Stomach smooth muscle (tissue), 2 donors: ENCODE measurements at regions not wholly inside any gene's neighbourhood (a gene's known extent, or its start where the extent isn't known, plus 50 kb on each side); places are given as distances from the start of the nearest gene placed in this dataset.

Experiments used
- H3K27ac ChIP-seq: one replicate; pipeline ENCODE4 v1.7.0; 2013; ENCODE audit warnings: mild to moderate bottlenecking, low read length, inconsistent platforms
- H3K27me3 ChIP-seq, 2 donors: one replicate each; pipeline ENCODE4 v1.7.0; 2013; ENCODE audit warnings: low read length in 2 of 2; ENCODE audit not compliant: insufficient read depth in 2 of 2, control insufficient read depth in 1 of 2
- H3K36me3 ChIP-seq, 2 donors: one replicate each; pipeline ENCODE4 v1.7.0; 2013; ENCODE audit warnings: low read length in 2 of 2; ENCODE audit not compliant: control insufficient read depth in 2 of 2, insufficient read depth in 2 of 2
- H3K4me1 ChIP-seq: one replicate; pipeline ENCODE4 v1.7.0; 2013; ENCODE audit warnings: low read length; ENCODE audit not compliant: control insufficient read depth, insufficient read depth
- H3K4me3 ChIP-seq, 2 donors: one replicate each; pipeline ENCODE4 v1.7.0; 2013; ENCODE audit warnings: low read length in 2 of 2
- H3K9ac ChIP-seq, 2 donors: one replicate each; pipeline ENCODE4 v1.7.0; 2013; ENCODE audit warnings: low read length in 2 of 2, mild to moderate bottlenecking in 1 of 2
- H3K9me3 ChIP-seq, 2 donors: one replicate each; pipeline ENCODE4 v1.7.0; 2013; ENCODE audit warnings: low read length in 2 of 2; ENCODE audit not compliant: control insufficient read depth in 2 of 2
- donor health status: healthy.
- donor health status: Pancreatic carcinoma.

DNA sequence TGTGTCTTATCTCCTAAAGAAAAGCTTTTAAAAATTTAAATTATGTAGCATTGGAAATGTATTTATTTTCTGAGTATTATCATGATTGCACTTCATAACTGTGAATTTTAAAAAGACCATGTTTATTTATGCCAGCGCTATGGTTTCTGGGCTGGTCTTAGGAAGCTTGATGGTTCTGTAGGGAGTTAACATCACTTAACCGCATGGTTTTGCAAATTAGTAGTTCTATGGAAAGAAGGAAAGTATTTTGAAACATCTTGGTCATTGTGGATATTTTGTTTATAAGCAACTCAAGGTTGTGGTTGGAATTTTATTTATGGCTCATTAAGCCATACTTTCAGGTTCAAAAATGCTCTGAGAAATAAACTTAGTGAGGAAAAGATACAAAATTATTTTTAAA is 549.4 kb downstream of the STK39 start:
- Histone ChIP-seq H3K36me3 (no peaks in the 10 kb centered on the region), H3K27me3 (no peaks in the 10 kb centered on the region), H3K9ac (no peak overlapping the region), H3K4me3 (no peak overlapping the region), H3K4me1 (no peaks in the 10 kb centered on the region), H3K9me3 (peaks cover 3% of the 10 kb centered on the region in 2 donors), H3K27ac (no peak overlapping the region)

DNA sequence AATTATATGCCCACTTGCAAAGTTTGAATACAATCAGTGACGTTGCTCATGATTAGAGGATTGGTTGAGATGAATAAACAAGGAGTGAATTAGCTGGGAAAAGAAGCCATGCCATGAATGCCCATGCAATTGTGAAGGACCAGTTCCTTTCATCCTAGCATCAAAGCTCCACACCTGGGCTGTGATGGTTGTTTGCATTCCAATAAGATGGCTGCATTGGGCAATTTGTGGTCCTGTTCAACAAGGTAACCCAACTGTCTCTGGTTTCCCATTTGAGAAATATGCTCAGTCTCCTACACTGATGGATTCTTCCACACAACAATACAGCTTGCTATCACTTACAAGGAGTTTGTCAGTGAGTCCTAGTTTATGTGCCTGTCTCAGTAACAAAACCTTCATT is 550.2 kb downstream of the STK39 start:
- no peak overlapping the region for H3K4me3 ChIP-seq
- no peaks in the 10 kb centered on the region for H3K4me1 ChIP-seq
- H3K9me3 ChIP-seq: peaks cover 3% of the 10 kb centered on the region in 2 donors
- H3K36me3 ChIP-seq: no peaks in the 10 kb centered on the region
- H3K27me3 ChIP-seq: no peaks in the 10 kb centered on the region
- no peak overlapping the region for H3K9ac ChIP-seq
- no peak overlapping the region for H3K27ac ChIP-seq

DNA sequence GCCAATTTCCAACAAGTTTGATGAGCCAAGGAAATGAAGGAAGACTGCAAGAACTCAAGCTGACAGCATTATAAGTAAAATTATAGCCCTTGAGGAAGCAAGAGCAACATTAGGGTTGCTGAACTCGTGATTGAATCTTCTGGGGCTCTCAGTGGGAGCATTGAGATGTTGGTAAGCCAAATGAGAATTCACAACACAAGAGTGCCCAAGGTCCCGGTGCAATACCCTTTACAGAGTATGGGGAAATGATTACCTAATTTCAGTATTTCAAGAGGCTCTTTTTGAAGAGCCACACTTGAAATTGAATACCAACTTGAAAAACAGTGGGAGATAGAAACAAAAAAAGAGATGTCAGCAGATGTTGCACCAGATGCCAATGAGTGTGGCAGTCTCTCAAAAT is 554.5 kb downstream of the STK39 start:
- Histone ChIP-seq H3K9me3 (peaks cover 0 to 3% of the 10 kb centered on the region in 2 donors), H3K4me3 (no peak overlapping the region), H3K27ac (no peak overlapping the region), H3K4me1 (no peaks in the 10 kb centered on the region), H3K9ac (no peak overlapping the region), H3K36me3 (no peaks in the 10 kb centered on the region), H3K27me3 (no peaks in the 10 kb centered on the region)

DNA sequence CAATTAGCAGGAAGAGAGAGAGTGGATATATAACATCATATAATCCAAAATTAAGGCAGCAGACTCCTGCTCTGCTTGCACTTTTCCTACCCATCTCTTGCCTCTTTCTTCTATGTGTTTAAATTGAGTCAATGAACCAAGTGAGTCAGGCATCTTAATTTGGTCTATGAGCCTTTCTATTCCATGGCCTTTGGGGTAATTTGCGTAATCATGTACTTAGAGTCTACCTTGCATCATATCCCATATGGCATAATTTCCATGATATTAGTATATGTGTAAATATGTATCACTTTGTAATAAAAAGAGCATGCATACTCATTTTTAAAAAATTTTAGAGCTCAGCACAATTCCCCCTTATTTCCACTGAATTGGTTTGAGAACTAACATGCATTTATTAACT is 555.2 kb downstream of the STK39 start:
- H3K9ac ChIP-seq: no peak overlapping the region
- no peak overlapping the region for H3K27ac ChIP-seq
- H3K4me3 ChIP-seq: no peak overlapping the region
- peaks cover 0 to 3% of the 10 kb centered on the region in 2 donors for H3K9me3 ChIP-seq
- H3K4me1 ChIP-seq: no peaks in the 10 kb centered on the region
- H3K27me3 ChIP-seq: no peaks in the 10 kb centered on the region
- H3K36me3 ChIP-seq: no peaks in the 10 kb centered on the region

DNA sequence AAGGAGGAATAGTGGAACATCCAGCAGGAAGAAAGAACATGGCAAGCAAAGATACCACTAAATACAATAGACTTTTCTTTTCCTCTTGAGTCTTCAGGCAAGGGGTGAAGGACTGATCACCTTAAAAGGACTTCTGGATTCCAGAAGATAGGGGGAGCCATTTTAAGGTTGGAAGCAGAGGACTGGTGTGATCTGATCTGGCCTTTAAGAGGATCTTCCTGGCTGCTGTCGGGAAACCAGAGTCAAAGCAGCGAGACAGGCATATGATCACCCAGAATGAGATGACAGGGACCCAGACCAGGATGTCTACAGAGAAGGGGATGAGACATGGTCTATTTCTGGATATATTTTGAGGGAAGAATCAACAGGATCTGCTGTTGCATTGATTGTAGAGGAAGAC is 558.0 kb downstream of the STK39 start:
- Histone ChIP-seq H3K4me3 (no peak overlapping the region), H3K27me3 (no peaks in the 10 kb centered on the region), H3K9me3 (no peaks in the 10 kb centered on the region)

DNA sequence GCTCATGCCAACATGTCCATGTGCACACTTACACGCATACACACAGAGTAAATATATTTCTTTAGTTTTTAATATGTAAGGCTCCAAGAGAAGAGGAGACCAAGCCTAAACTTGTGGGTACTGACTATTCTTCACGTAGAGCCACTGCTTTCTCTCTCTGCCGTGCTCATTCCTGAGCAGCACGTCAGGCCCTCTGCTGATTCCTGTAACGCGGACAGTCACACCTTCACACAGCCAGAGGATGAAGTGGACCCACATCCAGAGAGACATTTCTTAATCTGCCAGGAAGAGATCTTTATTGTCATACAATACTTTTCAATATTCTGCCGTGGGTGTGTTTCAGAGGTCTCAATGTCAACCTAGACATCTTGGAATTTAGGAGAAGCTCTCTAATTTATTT is 560.7 kb downstream of the STK39 start:
- Histone ChIP-seq H3K27ac (no peak overlapping the region), H3K27me3 (no peaks in the 10 kb centered on the region), H3K36me3 (no peaks in the 10 kb centered on the region), H3K4me1 (no peaks in the 10 kb centered on the region), H3K9ac (no peak overlapping the region), H3K9me3 (no peaks in the 10 kb centered on the region), H3K4me3 (no peak overlapping the region)

More for the DNA sequence above, 558.0 kb downstream of the STK39 start:
- Histone ChIP-seq H3K4me1 (no peaks in the 10 kb centered on the region), H3K27ac (no peak overlapping the region), H3K9ac (no peak overlapping the region), H3K36me3 (no peaks in the 10 kb centered on the region)

DNA sequence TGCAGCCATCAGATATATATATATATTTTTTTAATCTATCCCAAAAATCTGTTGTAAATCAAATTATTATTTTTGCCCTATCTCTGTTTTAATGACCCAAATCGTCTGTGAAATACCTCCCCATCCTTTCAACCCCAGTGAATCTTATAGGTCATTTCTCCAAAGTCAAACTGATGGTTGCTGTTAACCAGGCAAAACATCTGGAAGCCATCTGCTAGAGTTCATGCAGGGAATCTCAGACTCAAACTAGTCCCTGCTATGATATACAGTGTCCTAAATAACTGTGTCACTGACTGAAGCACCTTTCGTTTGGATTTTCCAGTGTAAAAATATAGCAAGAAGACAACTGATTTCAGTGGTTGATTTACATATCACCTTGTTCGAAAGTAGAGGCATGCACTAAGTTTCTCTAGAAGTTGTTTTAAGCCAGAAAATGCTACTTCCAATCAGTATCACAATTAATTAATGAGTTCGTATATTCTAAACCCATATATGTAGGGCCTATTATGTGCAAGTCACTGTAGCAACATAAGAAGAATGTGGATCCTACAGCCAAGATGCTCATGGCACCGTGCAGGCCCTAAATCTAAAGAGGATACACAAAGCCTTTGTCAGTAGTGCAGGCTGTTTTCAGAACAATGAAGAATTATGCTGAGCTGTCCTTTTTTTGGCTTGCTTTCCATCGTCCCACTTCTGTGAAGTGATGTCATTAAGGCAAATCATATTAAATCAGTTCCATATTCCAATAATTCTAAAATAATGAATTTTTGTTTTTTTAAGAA is 566.0 kb downstream of the STK39 start:
- Histone ChIP-seq H3K9ac (no peak overlapping the region), H3K9me3 (no peaks in the 10 kb centered on the region), H3K4me1 (no peaks in the 10 kb centered on the region), H3K27ac (no peak overlapping the region), H3K4me3 (no peak overlapping the region), H3K27me3 (no peaks in the 10 kb centered on the region), H3K36me3 (no peaks in the 10 kb centered on the region)

DNA sequence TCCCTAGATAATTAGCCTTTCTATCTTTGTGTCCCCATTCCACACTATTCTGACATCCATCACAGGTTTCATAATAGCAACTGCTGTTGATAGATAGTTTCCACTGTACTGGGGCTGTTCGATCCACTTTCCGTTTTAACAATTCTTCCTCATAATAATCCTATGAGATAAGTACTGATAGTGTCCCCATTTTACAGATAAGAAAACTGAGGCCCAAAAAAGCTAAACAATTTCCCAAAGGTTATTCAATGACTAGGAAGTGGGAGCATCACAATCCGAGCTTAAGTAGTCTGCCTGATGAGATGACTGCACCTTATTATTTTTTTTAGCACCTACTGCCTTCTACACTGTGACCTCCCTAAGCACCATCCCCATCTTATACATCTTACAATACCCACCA is 569.2 kb downstream of the STK39 start:
- H3K27me3 ChIP-seq: no peaks in the 10 kb centered on the region
- H3K36me3 ChIP-seq: no peaks in the 10 kb centered on the region
- no peaks in the 10 kb centered on the region for H3K9me3 ChIP-seq
- no peaks in the 10 kb centered on the region for H3K4me1 ChIP-seq
- H3K27ac ChIP-seq: no peak overlapping the region
- H3K4me3 ChIP-seq: no peak overlapping the region
- H3K9ac ChIP-seq: no peak overlapping the region

DNA sequence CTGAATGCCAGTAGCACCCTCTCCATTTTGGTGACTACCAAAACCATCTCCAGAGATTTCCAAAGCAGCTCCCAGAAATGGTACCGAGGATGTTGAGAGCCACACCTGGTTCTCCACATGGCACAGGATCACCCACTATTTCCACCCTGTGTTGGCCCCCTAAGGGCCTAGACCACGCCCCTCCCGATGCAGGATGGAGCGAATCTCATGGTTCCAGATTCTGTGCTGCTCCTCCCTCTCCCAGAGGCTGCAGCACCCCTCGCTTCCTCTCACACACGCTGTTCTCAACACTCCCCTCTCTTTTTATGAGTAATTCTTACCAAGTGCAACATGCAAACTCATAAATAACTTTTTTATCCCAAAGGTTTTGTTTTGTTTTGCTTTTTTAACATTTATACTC is 571.5 kb downstream of the STK39 start:
- Histone ChIP-seq H3K36me3 (no peaks in the 10 kb centered on the region), H3K4me1 (no peaks in the 10 kb centered on the region), H3K9me3 (no peaks in the 10 kb centered on the region), H3K27me3 (no peaks in the 10 kb centered on the region), H3K27ac (no peak overlapping the region), H3K4me3 (no peak overlapping the region), H3K9ac (no peak overlapping the region)

DNA sequence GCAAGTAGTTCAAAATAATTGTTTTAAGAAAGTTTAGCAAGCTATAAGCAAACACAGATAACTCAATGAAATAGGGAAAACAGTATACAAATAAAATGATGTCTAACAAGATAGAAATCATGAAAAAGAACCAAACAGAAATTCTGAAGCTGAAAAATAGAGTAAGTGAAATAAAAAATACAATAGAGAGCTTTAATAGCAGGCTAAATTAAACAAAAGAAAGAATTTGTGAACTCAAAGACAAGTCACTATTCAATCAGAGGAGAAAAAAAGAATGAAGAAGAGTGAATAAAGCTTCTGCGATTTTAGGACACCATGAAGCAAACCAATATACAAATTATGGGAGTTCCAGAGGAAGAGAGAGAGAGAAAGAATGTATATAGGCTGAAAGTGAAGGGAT is 576.8 kb downstream of the STK39 start:
- no peaks in the 10 kb centered on the region for H3K4me1 ChIP-seq
- no peak overlapping the region for H3K27ac ChIP-seq
- H3K9ac ChIP-seq: no peak overlapping the region
- peaks cover 5% of the 10 kb centered on the region in 2 donors for H3K9me3 ChIP-seq
- H3K36me3 ChIP-seq: no peaks in the 10 kb centered on the region
- H3K4me3 ChIP-seq: no peak overlapping the region
- H3K27me3 ChIP-seq: no peaks in the 10 kb centered on the region

DNA sequence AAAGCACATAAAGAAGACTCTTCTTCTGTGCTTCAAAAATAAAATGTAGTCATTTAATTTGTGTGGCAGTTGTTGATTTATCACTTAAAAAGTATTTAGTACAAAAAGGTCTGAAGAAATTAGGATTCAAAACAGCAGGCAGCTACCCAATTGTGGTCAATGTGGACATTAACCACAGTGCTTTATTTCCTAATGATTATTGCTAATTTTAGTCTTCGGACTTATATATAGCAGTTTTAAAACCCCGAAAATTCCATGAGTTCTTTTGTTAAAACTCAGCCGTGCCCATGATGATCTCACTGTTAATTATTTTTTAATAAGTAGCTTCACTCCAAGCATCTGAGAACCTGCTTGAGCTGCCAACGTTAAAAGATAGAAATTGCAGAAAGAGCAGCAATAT is 594.3 kb downstream of the STK39 start:
- Histone ChIP-seq H3K4me3 (no peak overlapping the region), H3K4me1 (no peaks in the 10 kb centered on the region), H3K9ac (no peak overlapping the region), H3K36me3 (no peaks in the 10 kb centered on the region), H3K27ac (no peak overlapping the region), H3K9me3 (no peaks in the 10 kb centered on the region), H3K27me3 (no peaks in the 10 kb centered on the region)
